Activated T-cell treated with anti-CD3 and anti-CD28 coated beads, Interleukin-2, amount 50 U/mL, for 4 hours (primary cell): ENCODE measurements at regions not wholly inside any gene's neighbourhood (a gene's known extent, or its start where the extent isn't known, plus 50 kb on each side); places are given as distances from the start of the nearest gene placed in this dataset.

Source experiments
- ATAC-seq, 2 donors: fragments of 200-7000 bp; cut with Tn5 transposase; one replicate each; pipeline ENCODE4 v1.10.0; 2021
- DNase-seq: peaks from one replicate; pipeline ENCODE4 v3.0.0-alpha.2; 2020
- H3K27me3 Mint-ChIP-seq: one replicate; pipeline ENCODE4 v1.8.0; 2021; ENCODE audit warnings: low read depth, mixed read lengths
- H3K36me3 Mint-ChIP-seq: one replicate; pipeline ENCODE4 v1.8.0; 2022; ENCODE audit warnings: mixed read lengths; ENCODE audit not compliant: insufficient read depth
- H3K4me1 Mint-ChIP-seq: one replicate; pipeline ENCODE4 v1.8.0; 2021; ENCODE audit warnings: low read depth, mixed read lengths
- H3K4me3 Mint-ChIP-seq: one replicate; pipeline ENCODE4 v1.8.0; 2021; ENCODE audit warnings: mild to moderate bottlenecking, moderate library complexity, mixed read lengths
- H3K9me3 Mint-ChIP-seq: one replicate; pipeline ENCODE4 v1.8.0; 2021; ENCODE audit warnings: mixed read lengths

- H3K36me3 Mint-ChIP-seq = peaks cover 3% of the 10 kb centered on the region
- H3K27me3 Mint-ChIP-seq = no peaks in the 10 kb centered on the region
- no peaks in the 10 kb centered on the region for H3K4me1 Mint-ChIP-seq
- peaks cover 44% of the 10 kb centered on the region for H3K9me3 Mint-ChIP-seq
- DNase-seq (no peak), ATAC-seq (no peak)
- H3K4me3 Mint-ChIP-seq = no peak overlapping the region
Measured at GRCh38 chr14:53501361-53502211, 348.5 kb upstream of the DDHD1 start.

GRCh38 chr14:53500191-53500590 lies 347.1 kb upstream of the DDHD1 start:
- DNase-seq (no peak), ATAC-seq (no peak)
- no peaks in the 10 kb centered on the region for H3K27me3 Mint-ChIP-seq
- peaks cover 37% of the 10 kb centered on the region for H3K9me3 Mint-ChIP-seq
- no peak overlapping the region for H3K4me3 Mint-ChIP-seq
- H3K36me3 Mint-ChIP-seq = no peaks in the 10 kb centered on the region
- H3K4me1 Mint-ChIP-seq = no peaks in the 10 kb centered on the region

- Mint-ChIP-seq H3K4me1 (no peaks in the 10 kb centered on the region), H3K9me3 (peaks cover 7% of the 10 kb centered on the region), H3K27me3 (no peaks in the 10 kb centered on the region), H3K4me3 (no peak overlapping the region), H3K36me3 (no peaks in the 10 kb centered on the region)
- ATAC-seq (no peak), DNase-seq (no peak)
Measured at GRCh38 chr14:53496668-53497067, 343.5 kb upstream of the DDHD1 start.

- Mint-ChIP-seq H3K9me3 (peaks cover 7% of the 10 kb centered on the region), H3K4me3 (no peak overlapping the region), H3K36me3 (no peaks in the 10 kb centered on the region), H3K27me3 (no peaks in the 10 kb centered on the region), H3K4me1 (no peaks in the 10 kb centered on the region)
- ATAC-seq (no peak), DNase-seq (no peak)
Measured at GRCh38 chr14:53495846-53496343, 342.8 kb upstream of the DDHD1 start.

GRCh38 chr14:53494587-53494986 lies 341.5 kb upstream of the DDHD1 start:
- ATAC-seq (no peak), DNase-seq (no peak)
- Mint-ChIP-seq H3K9me3 (peaks cover 3% of the 10 kb centered on the region), H3K4me3 (no peak overlapping the region), H3K27me3 (no peaks in the 10 kb centered on the region), H3K36me3 (no peaks in the 10 kb centered on the region), H3K4me1 (no peaks in the 10 kb centered on the region)

- H3K27me3 Mint-ChIP-seq = no peaks in the 10 kb centered on the region
- peaks cover 3% of the 10 kb centered on the region for H3K9me3 Mint-ChIP-seq
- H3K4me3 Mint-ChIP-seq = no peak overlapping the region
Measured at GRCh38 chr14:53493860-53494259, 340.7 kb upstream of the DDHD1 start.

GRCh38 chr14:53493320-53493719 lies 340.2 kb upstream of the DDHD1 start:
- DNase-seq (no peak), ATAC-seq (no peak)
- H3K36me3 Mint-ChIP-seq = no peaks in the 10 kb centered on the region
- peaks cover 3% of the 10 kb centered on the region for H3K9me3 Mint-ChIP-seq
- no peaks in the 10 kb centered on the region for H3K27me3 Mint-ChIP-seq
- no peak overlapping the region for H3K4me3 Mint-ChIP-seq
- H3K4me1 Mint-ChIP-seq = no peaks in the 10 kb centered on the region

More at GRCh38 chr14:53493860-53494259, 340.7 kb upstream of the DDHD1 start:
- DNase-seq (no peak), ATAC-seq (no peak)
- no peaks in the 10 kb centered on the region for H3K4me1 Mint-ChIP-seq
- no peaks in the 10 kb centered on the region for H3K36me3 Mint-ChIP-seq

GRCh38 chr14:53491884-53492277 lies 338.8 kb upstream of the DDHD1 start:
- DNase-seq = no peak
- H3K36me3 Mint-ChIP-seq = no peaks in the 10 kb centered on the region

GRCh38 chr14:53491256-53491883 lies 338.2 kb upstream of the DDHD1 start:
- ATAC-seq (no peak), DNase-seq (no peak)
- no peaks in the 10 kb centered on the region for H3K27me3 Mint-ChIP-seq
- H3K9me3 Mint-ChIP-seq = peaks cover 4% of the 10 kb centered on the region
- H3K36me3 Mint-ChIP-seq = no peaks in the 10 kb centered on the region
- H3K4me3 Mint-ChIP-seq = no peak overlapping the region
- no peaks in the 10 kb centered on the region for H3K4me1 Mint-ChIP-seq

More at GRCh38 chr14:53491884-53492277, 338.8 kb upstream of the DDHD1 start:
- Mint-ChIP-seq H3K4me1 (no peaks in the 10 kb centered on the region), H3K9me3 (peaks cover 4% of the 10 kb centered on the region), H3K27me3 (no peaks in the 10 kb centered on the region), H3K4me3 (no peak overlapping the region)
- no peak for ATAC-seq

- Mint-ChIP-seq H3K36me3 (no peaks in the 10 kb centered on the region), H3K9me3 (peaks cover 13% of the 10 kb centered on the region), H3K27me3 (no peaks in the 10 kb centered on the region), H3K4me3 (no peak overlapping the region), H3K4me1 (no peaks in the 10 kb centered on the region)
- no peak for ATAC-seq
- no peak for DNase-seq
Measured at GRCh38 chr14:53478174-53478573, 325.1 kb upstream of the DDHD1 start.

GRCh38 chr14:53473480-53473879 lies 320.4 kb upstream of the DDHD1 start:
- Mint-ChIP-seq H3K36me3 (no peaks in the 10 kb centered on the region), H3K9me3 (no peaks in the 10 kb centered on the region), H3K27me3 (no peaks in the 10 kb centered on the region), H3K4me1 (no peaks in the 10 kb centered on the region), H3K4me3 (no peak overlapping the region)
- no peak for DNase-seq
- ATAC-seq = no peak

GRCh38 chr14:53472306-53472705 lies 319.2 kb upstream of the DDHD1 start:
- H3K9me3 Mint-ChIP-seq = no peaks in the 10 kb centered on the region
- H3K27me3 Mint-ChIP-seq = no peaks in the 10 kb centered on the region
- H3K4me3 Mint-ChIP-seq = no peak overlapping the region
- H3K4me1 Mint-ChIP-seq = no peaks in the 10 kb centered on the region
- DNase-seq (no peak), ATAC-seq (no peak)
- no peaks in the 10 kb centered on the region for H3K36me3 Mint-ChIP-seq

GRCh38 chr14:53470351-53471043 lies 317.4 kb upstream of the DDHD1 start:
- no peaks in the 10 kb centered on the region for H3K4me1 Mint-ChIP-seq
- H3K9me3 Mint-ChIP-seq = no peaks in the 10 kb centered on the region
- H3K27me3 Mint-ChIP-seq = no peaks in the 10 kb centered on the region
- DNase-seq (no peak), ATAC-seq (no peak)
- H3K4me3 Mint-ChIP-seq = no peak overlapping the region
- no peaks in the 10 kb centered on the region for H3K36me3 Mint-ChIP-seq

GRCh38 chr14:53468876-53469275 lies 315.8 kb upstream of the DDHD1 start:
- H3K36me3 Mint-ChIP-seq = no peaks in the 10 kb centered on the region
- H3K4me3 Mint-ChIP-seq = no peak overlapping the region
- H3K9me3 Mint-ChIP-seq = peaks cover 4% of the 10 kb centered on the region
- no peaks in the 10 kb centered on the region for H3K27me3 Mint-ChIP-seq
- DNase-seq (no peak), ATAC-seq (no peak)
- H3K4me1 Mint-ChIP-seq = no peaks in the 10 kb centered on the region
